ENCODE measurements at regions not wholly inside any gene's neighbourhood (a gene's known extent, or its start where the extent isn't known, plus 50 kb on each side); places are given as distances from the start of the nearest gene placed in this dataset.

GRCh38 chr4:138945840-138946239, 69.7 kb upstream of the NOCT start:
- no peak for TF ChIP-seq GATA3 (IDR thresholded peaks at IDR 0.05; ENCODE audit: low read depth, low read length)
- TF ChIP-seq GATA2 (IDR thresholded peaks at IDR 0.05; ENCODE audit: low read depth, low read length), result no peak

- no peak for TF ChIP-seq GATA2 (IDR thresholded peaks at IDR 0.05; ENCODE audit: low read depth, low read length)
- TF ChIP-seq GATA3 (IDR thresholded peaks at IDR 0.05; ENCODE audit: low read depth, low read length), result no peak
Observed at GRCh38 chr4:138945401-138945800, 70.2 kb upstream of the NOCT start.

- TF ChIP-seq GATA3 (IDR thresholded peaks at IDR 0.05; ENCODE audit: low read depth, low read length), result no peak
Observed at GRCh38 chr4:138943893-138944292, 71.7 kb upstream of the NOCT start.

- TF ChIP-seq GATA2 (IDR thresholded peaks at IDR 0.05; ENCODE audit: low read depth, low read length), result no peak
- TF ChIP-seq GATA3 (IDR thresholded peaks at IDR 0.05; ENCODE audit: low read depth, low read length), result no peak
Observed at GRCh38 chr4:138941037-138941436, 74.5 kb upstream of the NOCT start.

DNA sequence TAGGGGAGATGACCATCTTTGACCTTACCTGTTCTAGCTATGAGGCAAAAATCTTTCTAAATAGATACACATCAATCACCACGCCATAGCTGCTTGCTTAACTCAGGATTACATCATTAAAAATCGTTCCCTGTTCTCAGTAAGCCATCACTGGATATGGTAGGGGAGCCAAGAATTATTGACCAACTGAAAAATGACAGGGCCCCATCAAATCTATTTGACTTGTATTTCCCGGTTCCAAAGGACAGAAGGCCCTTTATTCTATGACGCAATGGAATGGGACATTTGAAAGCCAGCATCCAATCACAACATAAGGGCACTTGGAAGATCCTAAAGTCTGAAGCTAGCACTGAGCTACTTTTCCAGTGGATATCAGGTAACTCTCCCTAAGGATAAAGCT, 75.6 kb upstream of the NOCT start:
- TF ChIP-seq GATA3 (IDR thresholded peaks at IDR 0.05; ENCODE audit: low read depth, low read length), result no peak
- TF ChIP-seq GATA2 (IDR thresholded peaks at IDR 0.05; ENCODE audit: low read depth, low read length), result no peak

- no peak for TF ChIP-seq GATA3 (IDR thresholded peaks at IDR 0.05; ENCODE audit: low read depth, low read length)
Observed at GRCh38 chr4:138938366-138938690, 77.3 kb upstream of the NOCT start.

DNA sequence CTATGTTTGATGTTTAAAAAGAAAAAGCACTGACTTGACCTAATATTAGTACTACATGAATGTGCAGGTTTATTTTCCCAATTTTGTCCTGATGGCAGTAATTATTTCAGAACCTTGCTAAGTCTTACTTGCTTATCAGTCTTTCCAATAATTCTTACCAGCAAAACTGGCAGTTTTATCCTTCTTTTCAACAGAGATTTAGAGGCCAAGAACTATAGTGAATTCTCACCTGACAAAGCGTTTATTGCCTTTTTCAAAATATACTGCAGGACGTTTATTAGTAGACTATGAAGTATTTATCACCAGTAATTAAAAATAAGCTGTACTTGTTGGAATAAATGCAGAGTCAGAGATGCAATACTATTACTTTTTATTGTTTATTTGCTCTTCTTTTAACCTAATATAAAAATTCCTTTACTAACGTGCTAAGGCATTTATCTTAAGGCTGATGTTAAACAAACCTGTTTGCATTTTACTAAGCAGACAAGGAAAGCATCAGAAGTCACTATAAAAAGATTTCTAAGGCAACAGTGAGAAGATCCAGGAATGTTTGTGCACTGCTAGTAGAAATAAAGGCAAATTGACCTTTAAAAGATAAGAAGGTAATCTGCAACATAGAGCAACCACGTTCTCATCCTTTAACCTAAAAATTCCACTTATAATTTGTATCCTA, 80.3 kb upstream of the NOCT start:
- TF ChIP-seq GATA3 (IDR thresholded peaks at IDR 0.05; ENCODE audit: low read depth, low read length), result no peak
- no peak for TF ChIP-seq GATA2 (IDR thresholded peaks at IDR 0.05; ENCODE audit: low read depth, low read length)

- no peak for TF ChIP-seq GATA2 (IDR thresholded peaks at IDR 0.05; ENCODE audit: low read depth, low read length)
- TF ChIP-seq GATA3 (IDR thresholded peaks at IDR 0.05; ENCODE audit: low read depth, low read length), result no peak
Observed at GRCh38 chr4:138927072-138927471, 88.5 kb upstream of the NOCT start.

GRCh38 chr4:138925495-138925894, 90.1 kb upstream of the NOCT start:
- TF ChIP-seq GATA2 (IDR thresholded peaks at IDR 0.05; ENCODE audit: low read depth, low read length) (no peak), GATA3 (IDR thresholded peaks at IDR 0.05; ENCODE audit: low read depth, low read length) (no peak)

DNA sequence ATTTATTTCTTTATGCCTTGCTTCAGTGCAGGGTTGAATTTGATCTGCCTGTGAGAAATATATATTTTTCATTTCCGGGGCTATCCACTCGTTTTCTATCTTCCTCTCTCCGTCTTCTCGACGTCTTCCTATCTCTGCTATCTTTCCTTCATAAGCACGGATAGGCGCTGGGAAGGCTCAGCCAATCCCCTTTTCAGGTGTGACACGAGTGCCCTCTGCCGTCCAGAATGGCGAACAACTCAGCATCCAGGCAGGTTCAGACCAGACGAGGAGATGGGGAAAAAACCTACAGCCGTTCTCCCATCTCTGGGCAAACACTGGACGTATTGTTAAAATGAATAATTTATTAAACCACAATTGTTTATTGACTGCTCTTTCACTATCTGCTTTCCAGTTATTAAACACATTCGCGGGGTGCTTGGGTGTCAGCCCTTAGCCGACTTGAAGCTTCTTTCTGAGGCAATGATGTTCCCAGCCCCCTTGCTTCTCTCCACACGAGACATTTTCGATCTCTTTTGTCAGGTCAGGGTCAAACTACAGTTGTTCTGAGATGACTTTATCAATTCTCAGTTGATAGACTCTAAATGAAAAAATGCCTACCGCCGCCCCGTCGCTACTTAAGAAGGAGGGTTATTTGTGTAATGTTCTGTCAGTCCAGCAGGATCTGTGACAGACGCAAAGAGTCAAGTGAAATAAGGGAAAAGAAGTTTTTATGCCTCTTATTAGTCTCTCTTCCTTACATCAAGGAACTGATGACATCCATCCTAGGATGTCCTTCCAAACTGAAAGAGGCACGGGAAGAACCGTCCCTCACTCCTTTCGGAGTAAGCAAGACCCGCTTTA, 96.3 kb upstream of the NOCT start:
- TF ChIP-seq GATA2 (IDR thresholded peaks at IDR 0.05; ENCODE audit: low read depth, low read length) (peak; percentile 78), GATA3 (IDR thresholded peaks at IDR 0.05; ENCODE audit: low read depth, low read length) (no peak)

GRCh38 chr4:138918169-138918869, 97.3 kb upstream of the NOCT start:
- no peak for TF ChIP-seq GATA2 (IDR thresholded peaks at IDR 0.05; ENCODE audit: low read depth, low read length)
- no peak for TF ChIP-seq GATA3 (IDR thresholded peaks at IDR 0.05; ENCODE audit: low read depth, low read length)

GRCh38 chr4:138916763-138917162, 98.8 kb upstream of the NOCT start:
- no peak for TF ChIP-seq GATA2 (IDR thresholded peaks at IDR 0.05; ENCODE audit: low read depth, low read length)
- no peak for TF ChIP-seq GATA3 (IDR thresholded peaks at IDR 0.05; ENCODE audit: low read depth, low read length)

- TF ChIP-seq GATA3 (IDR thresholded peaks at IDR 0.05; ENCODE audit: low read depth, low read length) (peak; percentile 92), GATA2 (IDR thresholded peaks at IDR 0.05; ENCODE audit: low read depth, low read length) (peak; percentile 98)
Observed at GRCh38 chr4:138915756-138916155, 99.8 kb upstream of the NOCT start.

- TF ChIP-seq GATA3 (IDR thresholded peaks at IDR 0.05; ENCODE audit: low read depth, low read length) (peak; percentile 60), GATA2 (IDR thresholded peaks at IDR 0.05; ENCODE audit: low read depth, low read length) (peak; percentile 69)
Observed at GRCh38 chr4:138912704-138913340, 102.8 kb upstream of the NOCT start.

All from SH-SY5Y (cell line).